Body of pancreas (tissue), 4 donors: ENCODE measurements at regions not wholly inside any gene's neighbourhood (a gene's known extent, or its start where the extent isn't known, plus 50 kb on each side); places are given as distances from the start of the nearest gene placed in this dataset.
"Not testable (repeated sequence)": the region's sequence is repeated elsewhere in the genome, so short reads cannot be mapped to it uniquely, and the experiment has no call there.

Experiments
- POLR2A ChIP-seq, 3 donors: fragments of 450-650 bp; IDR thresholded peaks; one replicate each; pipeline ENCODE4 v1.6.1; 2016; ENCODE audit warnings: antibody characterized with exemption in 3 of 3, mild to moderate bottlenecking in 2 of 3
- TF ChIP-seq, protein P1 (sequence below), 7 experiments: fragments of 450-650 bp in 4 of 7; fragments of 200-600 bp in 3 of 7; sonication (generic) in 3 of 7; IDR thresholded peaks; one replicate each; pipeline ENCODE4 v1.5.1; 2016 to 2019; ENCODE audit warnings: antibody characterized with exemption in 7 of 7

- not testable (repeated sequence) for TF ChIP-seq POLR2A (IDR thresholded peaks at IDR 0.05)
- TF ChIP-seq, protein P1, sequence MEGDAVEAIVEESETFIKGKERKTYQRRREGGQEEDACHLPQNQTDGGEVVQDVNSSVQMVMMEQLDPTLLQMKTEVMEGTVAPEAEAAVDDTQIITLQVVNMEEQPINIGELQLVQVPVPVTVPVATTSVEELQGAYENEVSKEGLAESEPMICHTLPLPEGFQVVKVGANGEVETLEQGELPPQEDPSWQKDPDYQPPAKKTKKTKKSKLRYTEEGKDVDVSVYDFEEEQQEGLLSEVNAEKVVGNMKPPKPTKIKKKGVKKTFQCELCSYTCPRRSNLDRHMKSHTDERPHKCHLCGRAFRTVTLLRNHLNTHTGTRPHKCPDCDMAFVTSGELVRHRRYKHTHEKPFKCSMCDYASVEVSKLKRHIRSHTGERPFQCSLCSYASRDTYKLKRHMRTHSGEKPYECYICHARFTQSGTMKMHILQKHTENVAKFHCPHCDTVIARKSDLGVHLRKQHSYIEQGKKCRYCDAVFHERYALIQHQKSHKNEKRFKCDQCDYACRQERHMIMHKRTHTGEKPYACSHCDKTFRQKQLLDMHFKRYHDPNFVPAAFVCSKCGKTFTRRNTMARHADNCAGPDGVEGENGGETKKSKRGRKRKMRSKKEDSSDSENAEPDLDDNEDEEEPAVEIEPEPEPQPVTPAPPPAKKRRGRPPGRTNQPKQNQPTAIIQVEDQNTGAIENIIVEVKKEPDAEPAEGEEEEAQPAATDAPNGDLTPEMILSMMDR (IDR thresholded peaks at IDR 0.05), result not testable (repeated sequence)
Measured at GRCh38 chr10:130938891-130939290, 372.6 kb downstream of the TCERG1L start.
